GM12872 (cell line): ENCODE measurements at regions not wholly inside any gene's neighbourhood (a gene's known extent, or its start where the extent isn't known, plus 50 kb on each side); places are given as distances from the start of the nearest gene placed in this dataset.

Experiments
- TF ChIP-seq, protein P1 (sequence below): IDR thresholded peaks from 3 replicates; pipeline ENCODE4 v1.5.1; 2011; ENCODE audit warnings: low read depth, mild to moderate bottlenecking, low read length, moderate library complexity; ENCODE audit not compliant: insufficient read depth

DNA sequence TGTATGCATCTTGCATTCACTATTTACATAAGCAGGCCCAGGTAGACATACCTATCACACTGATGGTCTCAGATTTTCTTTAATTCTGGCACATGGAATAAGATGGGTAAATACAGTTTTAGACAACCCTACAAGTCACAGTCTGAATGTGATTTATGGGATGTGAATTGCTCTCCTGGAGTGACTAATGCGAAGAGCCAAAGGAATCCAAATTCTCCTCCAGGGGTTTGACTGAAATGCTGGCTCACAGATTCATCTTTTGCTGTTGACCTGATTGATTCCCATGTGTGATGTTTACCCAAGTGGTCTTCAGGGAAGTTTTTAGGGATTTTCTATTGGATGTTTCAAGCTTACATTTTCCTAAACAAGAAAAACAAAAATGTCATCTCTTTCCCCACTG is 277.9 kb upstream of the MON1B start:
- TF ChIP-seq, protein P1, sequence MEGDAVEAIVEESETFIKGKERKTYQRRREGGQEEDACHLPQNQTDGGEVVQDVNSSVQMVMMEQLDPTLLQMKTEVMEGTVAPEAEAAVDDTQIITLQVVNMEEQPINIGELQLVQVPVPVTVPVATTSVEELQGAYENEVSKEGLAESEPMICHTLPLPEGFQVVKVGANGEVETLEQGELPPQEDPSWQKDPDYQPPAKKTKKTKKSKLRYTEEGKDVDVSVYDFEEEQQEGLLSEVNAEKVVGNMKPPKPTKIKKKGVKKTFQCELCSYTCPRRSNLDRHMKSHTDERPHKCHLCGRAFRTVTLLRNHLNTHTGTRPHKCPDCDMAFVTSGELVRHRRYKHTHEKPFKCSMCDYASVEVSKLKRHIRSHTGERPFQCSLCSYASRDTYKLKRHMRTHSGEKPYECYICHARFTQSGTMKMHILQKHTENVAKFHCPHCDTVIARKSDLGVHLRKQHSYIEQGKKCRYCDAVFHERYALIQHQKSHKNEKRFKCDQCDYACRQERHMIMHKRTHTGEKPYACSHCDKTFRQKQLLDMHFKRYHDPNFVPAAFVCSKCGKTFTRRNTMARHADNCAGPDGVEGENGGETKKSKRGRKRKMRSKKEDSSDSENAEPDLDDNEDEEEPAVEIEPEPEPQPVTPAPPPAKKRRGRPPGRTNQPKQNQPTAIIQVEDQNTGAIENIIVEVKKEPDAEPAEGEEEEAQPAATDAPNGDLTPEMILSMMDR = no peak

GRCh38 chr16:76926042-76926441 is 264.9 kb upstream of the MON1B start:
- TF ChIP-seq, protein P1 = no peak

DNA sequence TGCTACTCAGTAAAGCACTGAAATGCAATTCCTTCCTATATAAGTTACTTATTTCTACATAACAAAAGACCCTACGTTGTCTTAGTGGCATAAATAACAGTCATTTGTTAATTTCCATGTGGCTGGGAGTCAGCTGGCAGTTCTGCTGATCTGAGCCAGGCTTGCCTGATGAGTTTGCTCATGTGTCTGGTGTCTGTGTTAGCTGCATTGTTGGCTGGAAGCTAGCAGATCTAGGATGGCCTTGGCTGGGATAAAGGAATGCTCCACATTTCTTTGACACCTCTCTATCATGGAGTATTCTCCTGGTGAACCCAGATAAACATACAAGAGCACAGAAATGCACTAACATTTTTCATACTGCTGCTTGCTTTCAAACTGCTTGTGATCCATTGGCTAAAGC is 264.4 kb upstream of the MON1B start:
- TF ChIP-seq, protein P1 = no peak

DNA sequence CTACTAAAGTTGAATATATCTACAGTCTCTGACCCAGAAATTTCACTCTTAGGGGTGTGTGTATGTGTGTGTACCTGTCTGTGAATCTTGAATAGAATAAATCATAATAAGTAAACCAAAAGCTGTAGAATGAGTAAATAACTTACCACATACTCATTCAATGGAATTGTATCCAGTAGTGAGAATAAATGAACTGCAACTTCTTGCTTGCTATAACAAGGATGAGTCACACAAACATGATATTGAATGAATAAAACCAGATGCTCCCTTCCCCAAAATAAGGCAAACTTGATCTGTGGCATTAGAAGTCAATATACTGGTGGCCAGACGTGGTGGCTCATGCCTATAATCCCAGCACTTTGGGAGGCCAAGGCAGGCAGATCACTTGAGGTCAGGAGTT is 259.8 kb upstream of the MON1B start:
- TF ChIP-seq, protein P1 = no peak

- TF ChIP-seq, protein P1 = no peak
Observed at GRCh38 chr16:76932541-76933211, 258.3 kb upstream of the MON1B start.

DNA sequence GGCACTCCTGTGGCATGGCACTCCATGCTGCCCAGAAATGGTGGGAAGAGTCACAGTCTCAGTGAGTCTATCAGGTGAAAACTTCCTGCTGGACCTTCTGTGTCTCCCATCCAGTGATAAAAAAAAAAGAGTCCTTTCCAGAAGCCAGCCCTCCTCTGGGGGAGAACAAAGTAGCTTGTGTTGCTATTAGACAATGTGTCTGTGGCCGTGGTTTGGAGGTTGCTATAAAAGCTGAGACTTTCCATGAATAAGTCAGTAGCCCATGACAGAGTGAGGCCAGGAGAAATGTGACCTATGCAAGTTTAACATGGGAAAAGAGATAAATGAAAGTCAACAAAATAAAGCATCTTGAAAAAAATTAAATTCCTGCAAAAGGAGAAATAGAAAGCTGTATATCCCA is 250.7 kb upstream of the MON1B start:
- TF ChIP-seq, protein P1 = no peak

DNA sequence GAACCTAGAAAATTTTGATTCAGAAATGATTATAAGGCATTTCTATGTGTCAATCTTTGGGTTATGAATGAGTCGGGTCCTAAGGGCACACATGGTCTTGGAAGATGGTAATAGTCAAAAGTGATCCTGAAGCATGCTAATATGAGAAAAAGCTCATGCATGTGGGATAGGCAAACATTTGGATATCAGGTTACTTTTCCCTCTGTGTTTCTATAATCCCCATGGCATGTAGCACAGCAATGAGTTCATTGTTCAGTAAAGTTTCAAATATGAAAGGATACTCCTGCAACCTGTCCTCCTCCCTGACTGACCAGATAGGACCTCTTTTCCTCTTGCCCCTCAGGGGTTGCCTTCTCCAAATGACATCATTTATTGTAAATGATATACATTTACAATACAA is 249.9 kb upstream of the MON1B start:
- TF ChIP-seq, protein P1 = no peak
